HTR-8/SVneo (cell line): ENCODE measurements at regions not wholly inside any gene's neighbourhood (a gene's known extent, or its start where the extent isn't known, plus 50 kb on each side); places are given as distances from the start of the nearest gene placed in this dataset.
"Not testable (repeated sequence)": the region's sequence is repeated elsewhere in the genome, so short reads cannot be mapped to it uniquely, and the experiment has no call there.

ENCODE experiments used
- DNase-seq: peaks from one replicate; pipeline ENCODE4 v3.0.0; 2011; ENCODE audit warnings: low spot score, mixed read lengths; ENCODE audit not compliant: insufficient read length
- FAIRE-seq: peaks from 2 replicates; lab custom pipeline; 2011; peaks lifted over from hg19 to GRCh38; lab: Jason Lieb, UNC

DNA sequence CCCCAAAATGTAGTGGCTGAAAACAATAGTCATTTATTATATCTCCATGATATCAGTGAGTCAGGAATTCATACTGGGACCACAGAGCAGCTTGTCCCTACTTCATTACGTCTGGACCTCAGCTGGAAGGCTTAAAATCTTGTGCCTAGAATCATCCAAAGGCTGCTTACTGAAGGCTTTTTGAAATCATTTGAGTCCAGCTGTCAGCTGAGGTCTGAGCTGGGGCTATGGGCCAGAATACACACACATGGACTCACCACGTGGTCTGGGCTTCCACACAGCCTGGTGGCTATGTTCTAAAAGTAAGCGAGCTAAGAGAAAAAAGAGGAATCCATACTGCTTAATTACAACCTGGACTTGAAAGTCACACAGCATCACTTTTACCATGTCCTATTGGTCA, 209.2 kb downstream of the KCTD12 start:
- no peak for DNase-seq

DNA sequence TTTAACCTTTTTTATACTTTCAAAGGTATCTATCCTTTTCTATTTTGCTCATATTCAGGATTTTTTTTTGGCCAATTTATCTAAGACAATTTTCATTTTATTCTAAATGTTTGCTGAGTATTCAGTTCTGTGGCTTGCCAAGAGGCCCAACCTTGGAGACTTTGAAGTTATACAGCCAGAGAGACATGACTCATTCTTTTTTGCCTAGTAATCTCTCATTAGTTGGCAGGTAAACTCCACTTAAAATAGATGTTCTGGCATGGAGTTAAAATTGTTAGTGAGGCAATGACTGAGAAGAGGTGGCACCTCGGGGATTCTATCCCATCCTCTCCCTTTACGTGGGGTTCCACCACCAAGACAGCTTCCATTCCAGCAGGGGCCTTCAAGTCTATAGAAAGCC, 213.8 kb downstream of the KCTD12 start:
- DNase-seq (no peak), FAIRE-seq (no peak)

More for the DNA sequence above, 209.2 kb downstream of the KCTD12 start:
- FAIRE-seq, result no peak

DNA sequence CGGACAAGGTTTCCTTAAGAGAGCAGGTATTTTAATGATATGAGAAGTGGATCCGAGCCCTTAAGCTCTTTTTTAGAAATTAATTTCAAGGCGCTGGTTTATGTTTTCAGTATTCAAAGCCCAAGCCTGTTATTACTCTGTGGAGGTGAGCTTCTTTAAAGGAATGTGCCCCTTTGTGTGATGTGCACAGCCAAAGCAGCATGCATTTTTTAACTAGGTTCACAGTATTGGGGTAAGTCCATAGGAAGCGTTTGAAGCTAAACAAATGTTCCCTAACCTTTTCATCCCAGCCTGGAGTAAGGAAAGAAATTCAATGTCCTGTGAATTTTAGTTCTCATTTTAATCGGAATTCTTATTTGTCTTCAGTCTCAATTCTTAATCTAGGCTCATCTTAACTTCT, 217.5 kb downstream of the KCTD12 start:
- no peak for FAIRE-seq
- DNase-seq, result no peak

GRCh38 chr13:76668141-76668540, 218.1 kb downstream of the KCTD12 start:
- DNase-seq (no peak), FAIRE-seq (no peak)

GRCh38 chr13:76667551-76667950, 218.7 kb downstream of the KCTD12 start:
- DNase-seq, result peak; percentile 0
- no peak for FAIRE-seq

DNA sequence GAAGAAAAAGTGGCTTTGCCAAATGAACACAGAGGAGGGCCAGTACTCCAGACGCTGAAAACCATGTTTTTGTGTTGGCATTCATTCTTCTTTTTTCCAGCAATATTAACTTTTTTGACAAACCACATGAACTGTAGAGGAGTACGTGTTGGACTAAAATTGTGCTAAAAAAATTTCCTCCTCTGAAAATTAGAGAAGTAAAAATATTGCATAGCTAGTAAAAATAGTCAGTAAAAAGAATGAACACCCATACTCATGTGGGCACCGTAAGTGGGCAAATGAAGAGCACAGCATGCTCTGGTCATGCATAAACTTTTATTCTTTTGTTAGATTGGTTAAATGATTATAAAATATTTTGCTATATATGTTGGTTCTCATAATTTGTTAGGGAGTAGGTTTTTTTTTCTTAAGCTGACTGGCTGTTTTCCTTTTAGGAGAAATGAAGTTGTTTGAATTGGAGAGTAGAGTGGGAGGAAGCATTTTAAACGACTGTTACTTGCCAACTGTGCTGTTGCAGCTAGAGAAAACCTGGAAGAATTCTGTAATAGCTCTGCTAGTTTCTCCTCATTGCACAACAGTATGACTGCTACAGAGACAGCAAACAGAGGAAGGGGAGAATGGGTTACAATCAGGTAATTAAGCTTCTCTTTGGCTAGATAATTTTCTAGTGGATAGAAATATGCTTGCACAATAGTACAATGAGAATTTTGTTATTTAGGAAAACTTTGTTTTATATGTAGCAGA, 222.4 kb downstream of the KCTD12 start:
- no peak for FAIRE-seq
- DNase-seq, result no peak

- not testable (repeated sequence) for FAIRE-seq, DNase-seq
These were observed 227.1 kb downstream of the KCTD12 start for GRCh38 chr13:76659074-76659473.

DNA sequence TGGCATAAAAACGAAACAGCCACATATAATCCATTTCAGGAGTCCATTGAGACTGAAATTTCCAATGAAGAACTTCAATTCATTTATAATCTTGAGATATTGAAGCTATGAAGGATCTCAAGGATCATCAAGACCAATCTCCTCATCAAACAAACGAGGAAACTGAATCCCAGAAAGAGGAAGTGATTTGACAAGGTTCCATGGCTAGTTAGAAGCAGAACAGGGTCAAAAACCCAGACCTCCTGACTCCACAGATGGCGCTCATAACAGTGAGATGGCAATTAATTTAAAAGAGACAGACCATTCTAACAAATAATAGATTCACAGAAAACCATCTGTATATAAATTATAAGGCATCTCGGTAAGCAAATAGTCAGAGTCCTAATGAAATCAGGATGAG, 229.7 kb downstream of the KCTD12 start:
- DNase-seq (no peak), FAIRE-seq (no peak)

- FAIRE-seq (no peak), DNase-seq (no peak)
These were observed 230.1 kb downstream of the KCTD12 start for GRCh38 chr13:76656056-76656455.

DNA sequence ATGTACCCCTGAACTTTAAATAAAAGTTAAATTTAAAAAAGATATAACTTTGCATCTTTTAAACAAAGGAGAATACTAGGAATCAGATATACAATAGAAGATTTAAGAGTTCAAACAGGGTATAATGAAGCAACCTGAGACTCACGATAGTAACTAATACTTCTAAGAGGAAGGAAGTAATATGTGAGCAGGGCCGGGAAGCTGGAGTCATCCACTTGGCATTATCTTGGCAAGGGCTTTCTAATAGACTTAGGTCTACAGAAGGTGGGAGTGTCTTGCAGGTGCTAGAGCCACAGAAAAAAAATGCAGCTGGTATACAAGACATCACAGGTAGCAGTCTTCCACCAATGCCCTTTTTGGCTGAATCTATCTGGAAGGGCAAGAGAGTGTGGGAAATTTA, 231.9 kb downstream of the KCTD12 start:
- no peak for FAIRE-seq
- no peak for DNase-seq

- no peak for FAIRE-seq
These were observed 234.9 kb downstream of the KCTD12 start for GRCh38 chr13:76651286-76651685.

DNA sequence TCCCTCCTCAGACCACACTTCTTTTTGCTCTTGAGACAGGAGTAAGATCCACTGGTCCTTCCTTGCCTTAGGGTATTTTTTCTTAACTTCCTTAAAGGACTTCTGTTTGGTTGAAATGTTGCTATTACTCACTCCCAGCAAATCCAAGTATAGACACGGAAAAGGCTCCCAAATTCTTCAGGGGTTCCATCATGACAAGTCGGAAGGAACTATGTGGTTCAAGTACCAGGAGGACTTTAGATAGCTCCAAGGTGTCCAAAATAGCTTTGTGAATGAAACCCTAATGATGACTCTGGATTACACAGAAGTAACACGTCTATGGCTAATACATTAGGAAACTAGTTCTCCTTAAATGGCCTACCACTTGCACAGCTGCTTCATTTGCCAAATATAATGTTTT, 238.7 kb downstream of the KCTD12 start:
- no peak for FAIRE-seq
- DNase-seq, result no peak

More at GRCh38 chr13:76651286-76651685, 234.9 kb downstream of the KCTD12 start:
- no peak for DNase-seq

DNA sequence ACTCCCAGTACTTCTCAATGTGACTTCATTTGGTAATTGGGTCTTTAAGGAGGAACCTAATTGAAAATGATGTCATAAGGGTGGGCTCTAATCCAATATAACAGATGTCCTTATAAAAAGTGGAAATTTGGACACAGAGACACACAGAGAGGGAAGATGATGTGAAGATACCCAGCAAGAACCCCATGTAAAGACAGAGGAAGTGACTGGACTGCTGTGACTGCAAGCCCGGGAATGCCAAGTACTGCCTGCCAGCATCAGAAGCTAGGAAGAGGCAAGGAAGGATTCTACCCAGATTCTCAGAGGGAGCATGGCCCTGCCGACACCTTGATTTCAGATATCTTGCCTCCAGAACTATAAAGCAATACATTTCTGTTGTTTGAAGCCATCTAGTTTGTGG, 239.3 kb downstream of the KCTD12 start:
- no peak for FAIRE-seq
- no peak for DNase-seq

GRCh38 chr13:76645632-76646031, 240.6 kb downstream of the KCTD12 start:
- DNase-seq, result no peak
- FAIRE-seq, result no peak

DNA sequence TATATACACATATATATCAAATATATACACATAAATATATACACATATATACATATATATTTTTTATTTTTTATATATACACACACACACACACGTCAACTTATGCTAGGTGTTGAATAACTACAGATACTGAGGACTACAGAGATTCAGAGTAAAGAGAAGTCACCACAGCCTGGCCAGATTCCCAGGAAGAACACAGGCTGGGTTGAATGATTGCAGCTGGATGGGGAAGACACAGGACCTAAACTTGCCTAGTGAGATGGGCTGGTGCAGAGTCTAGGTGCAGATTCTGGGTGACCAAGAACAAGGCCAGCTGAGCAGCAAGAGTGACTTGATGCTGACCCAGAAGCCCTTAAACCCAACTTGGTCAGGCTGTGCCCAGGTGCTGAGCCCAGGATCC, 241.3 kb downstream of the KCTD12 start:
- DNase-seq (no peak), FAIRE-seq (no peak)

GRCh38 chr13:76643596-76643995, 242.6 kb downstream of the KCTD12 start:
- DNase-seq (no peak), FAIRE-seq (no peak)

GRCh38 chr13:76641056-76641455, 245.1 kb downstream of the KCTD12 start:
- DNase-seq (no peak), FAIRE-seq (no peak)

- DNase-seq (no peak), FAIRE-seq (no peak)
These were observed 247.3 kb downstream of the KCTD12 start for GRCh38 chr13:76638882-76639281.

GRCh38 chr13:76638181-76638580, 248.0 kb downstream of the KCTD12 start:
- FAIRE-seq (no peak), DNase-seq (no peak)

DNA sequence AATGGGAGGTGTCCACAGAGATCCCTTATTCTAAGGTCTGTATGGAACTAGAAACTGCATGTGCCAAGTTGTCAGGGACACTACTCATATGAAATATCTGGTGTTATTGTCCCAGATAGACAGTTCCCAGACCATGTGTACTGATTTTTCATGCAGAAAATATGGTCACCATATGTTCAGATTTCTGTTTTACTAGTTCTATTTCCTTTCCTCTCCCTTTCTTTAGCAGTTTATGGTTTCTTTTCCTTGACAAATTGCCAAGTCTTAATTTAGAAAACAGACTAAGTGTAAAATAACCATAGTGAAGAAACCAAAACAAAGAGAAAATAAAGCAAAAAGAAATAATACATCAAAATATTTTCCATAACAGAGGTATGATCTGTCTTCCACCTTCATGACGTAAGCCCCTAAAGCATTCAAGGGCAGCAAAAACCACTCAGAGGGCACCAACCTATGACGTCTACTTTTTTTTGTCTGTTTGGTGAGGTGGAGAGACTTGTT, 248.5 kb downstream of the KCTD12 start:
- DNase-seq (no peak), FAIRE-seq (no peak)

DNA sequence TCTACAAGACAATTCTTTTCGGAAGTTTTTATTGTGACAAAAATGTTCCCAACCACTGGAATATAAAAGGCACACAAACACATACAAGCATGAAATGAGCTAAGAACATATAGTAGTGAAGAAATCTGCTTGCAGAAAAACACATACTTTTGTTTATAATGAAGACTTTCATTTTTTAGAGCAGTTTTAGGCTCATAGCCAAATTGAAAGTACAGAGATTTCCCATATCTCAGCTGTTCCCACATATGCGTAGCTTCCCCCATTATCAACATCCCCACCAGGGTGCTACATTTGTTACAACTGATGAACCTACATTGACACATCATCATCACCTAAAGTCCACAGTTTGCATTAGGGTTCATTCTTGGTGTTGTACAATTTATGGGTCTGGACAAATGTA, 249.4 kb downstream of the KCTD12 start:
- DNase-seq (no peak), FAIRE-seq (no peak)
